IMR-90 (cell line): ENCODE measurements at regions not wholly inside any gene's neighbourhood (a gene's known extent, or its start where the extent isn't known, plus 50 kb on each side); places are given as distances from the start of the nearest gene placed in this dataset.

Experiments used
- ATAC-seq: fragments of 200-7000 bp; cut with Tn5 transposase; 2 replicates; pipeline ENCODE4 v1.9.1; 2020; ENCODE audit warnings: low read depth, mild to moderate bottlenecking, moderate library complexity
- BruUV-seq: library from RNA; stranded (reverse); fragments of 400-500 nt; replicated peaks from 2 replicates; lab custom pipeline; 2021; lab: Mats Ljungman, UMichigan
- CTCF ChIA-PET: fragments of 300-600 bp; formaldehyde crosslinking; extraction: SDS; loops from one replicate; lab custom pipeline; 2021; ENCODE audit warnings: antibody characterized with exemption; lab: Yijun Ruan, JAX
- POLR2A ChIA-PET: fragments of 300-600 bp; sonication (Branson Sonifier 250); formaldehyde crosslinking; loops from one replicate; lab custom pipeline; 2022; ENCODE audit warnings: antibody characterized with exemption; ENCODE audit not compliant: unreplicated experiment; lab: Charles Lee
- DNase-seq: peaks from one replicate; pipeline ENCODE4 v3.0.0; 2013
- H2AFZ ChIP-seq: replicated peaks from 2 replicates; pipeline ENCODE3; 2013; ENCODE audit warnings: low read length, mild to moderate bottlenecking; ENCODE audit not compliant: poor library complexity
- H2AK5ac ChIP-seq: 2 replicates; pipeline ENCODE4 v1.6.1; 2013; ENCODE audit warnings: low read depth, low read length, inconsistent platforms
- H2AK9ac ChIP-seq: replicated peaks from 2 replicates; pipeline ENCODE3; 2013; ENCODE audit warnings: mild to moderate bottlenecking, low read depth, low read length, moderate library complexity; ENCODE audit not compliant: poor library complexity
- H2BK120ac ChIP-seq: 2 replicates; pipeline ENCODE4 v1.6.1; 2013; ENCODE audit warnings: low read depth, low read length, inconsistent platforms
- H2BK15ac ChIP-seq: 3 replicates; pipeline ENCODE4 v1.6.1; 2013; ENCODE audit warnings: low read depth, low read length, inconsistent platforms
- H2BK20ac ChIP-seq: 2 replicates; pipeline ENCODE4 v1.6.1; 2013; ENCODE audit warnings: low read depth, mild to moderate bottlenecking, inconsistent platforms, low read length, moderate library complexity
- H2BK5ac ChIP-seq: 2 replicates; pipeline ENCODE4 v1.6.1; 2013; ENCODE audit warnings: mild to moderate bottlenecking, low read depth, low read length, inconsistent platforms; ENCODE audit not compliant: poor library complexity, severe bottlenecking
- H3K14ac ChIP-seq: replicated peaks from 2 replicates; pipeline ENCODE4 v1.6.1; 2013; ENCODE audit warnings: low read depth, low read length, inconsistent platforms
- H3K18ac ChIP-seq: 2 replicates; pipeline ENCODE4 v1.6.1; 2013; ENCODE audit warnings: low read depth, low read length, control low read depth
- H3K23ac ChIP-seq: 2 replicates; pipeline ENCODE4 v1.6.1; 2013; ENCODE audit warnings: low read depth, low read length, inconsistent platforms
- H3K27ac ChIP-seq: 2 replicates; pipeline ENCODE4 v1.5.1; 2013; ENCODE audit warnings: mild to moderate bottlenecking, control low read depth, low read length; ENCODE audit not compliant: insufficient read depth
- H3K27me3 ChIP-seq: 2 replicates; pipeline ENCODE4 v1.6.1; 2013; ENCODE audit warnings: low read length; ENCODE audit not compliant: control insufficient read depth, insufficient read depth
- H3K36me3 ChIP-seq: 2 replicates; pipeline ENCODE4 v1.6.1; 2013; ENCODE audit warnings: low read length, mixed read lengths; ENCODE audit not compliant: control insufficient read depth, insufficient read depth
- H3K4ac ChIP-seq: 2 replicates; pipeline ENCODE4 v1.6.1; 2013; ENCODE audit warnings: low read depth, low read length, inconsistent platforms
- H3K4me1 ChIP-seq: 2 replicates; pipeline ENCODE4 v1.6.1; 2013; ENCODE audit warnings: low read length, mixed read lengths; ENCODE audit not compliant: control insufficient read depth, insufficient read depth
- H3K4me2 ChIP-seq: 2 replicates; pipeline ENCODE4 v1.6.1; 2013; ENCODE audit warnings: low read depth, mild to moderate bottlenecking, control low read depth, low read length, moderate library complexity
- H3K4me3 ChIP-seq: 2 replicates; pipeline ENCODE4 v1.5.1; 2013; ENCODE audit warnings: low read depth, mild to moderate bottlenecking, control low read depth, low read length, moderate library complexity; ENCODE audit not compliant: insufficient read depth
- H3K56ac ChIP-seq: 2 replicates; pipeline ENCODE4 v1.6.1; 2013; ENCODE audit warnings: low read length, inconsistent platforms; ENCODE audit not compliant: insufficient read depth; ENCODE audit errors: extremely low read depth
- H3K79me1 ChIP-seq, 2 experiments: 2 replicates each; pipeline ENCODE4 v1.6.1; 2013; ENCODE audit warnings: low read length in 2 of 2, inconsistent platforms in 1 of 2, low read depth in 1 of 2
- H3K9ac ChIP-seq: 2 replicates; pipeline ENCODE4 v1.6.1; 2013; ENCODE audit warnings: low read depth, low read length, control low read depth
- H3K9me1 ChIP-seq: 2 replicates; pipeline ENCODE4 v1.6.1; 2013; ENCODE audit warnings: low read length, inconsistent platforms; ENCODE audit not compliant: insufficient read depth
- H3K9me3 ChIP-seq: 2 replicates; pipeline ENCODE4 v1.6.1; 2013; ENCODE audit warnings: low read length; ENCODE audit not compliant: control insufficient read depth, insufficient read depth
- H4K20me1 ChIP-seq: 2 replicates; pipeline ENCODE4 v1.6.1; 2013; ENCODE audit warnings: low read length, inconsistent platforms; ENCODE audit not compliant: insufficient read depth
- H4K5ac ChIP-seq: 2 replicates; pipeline ENCODE4 v1.6.1; 2013; ENCODE audit warnings: mild to moderate bottlenecking, low read depth, low read length, control low read depth
- H4K8ac ChIP-seq, 2 experiments: 2 replicates each; pipeline ENCODE4 v1.6.1; 2013; ENCODE audit warnings: low read depth in 2 of 2, low read length in 2 of 2, control low read depth in 1 of 2, inconsistent platforms in 1 of 2
- H4K91ac ChIP-seq: 2 replicates; pipeline ENCODE4 v1.6.1; 2013; ENCODE audit warnings: low read depth, low read length, inconsistent platforms; ENCODE audit not compliant: insufficient read depth
- MAFK ChIP-seq: IDR thresholded peaks from 2 replicates; pipeline ENCODE4 v1.6.1; 2012; ENCODE audit warnings: low read depth, low read length, improper control_type of control experiment
- WGBS, 2 experiments: methylation state at CpG; one replicate each; pipeline versions ENCODE4 v1.1.5 to v1.1.7; 2013; ENCODE audit warnings: missing lambda C conversion rate in 2 of 2; ENCODE audit not compliant: insufficient read length in 1 of 2; ENCODE audit errors: extremely low coverage in 2 of 2; 5-methylcytosine and 5-hydroxymethylcytosine counted together
- dilution Hi-C: fragments of 300-500 bp; cut with HindIII; formaldehyde crosslinking; loops from one replicate; pipeline ENCODE4 v1.14.3; 2018; ENCODE audit warnings: low sequenced_read_pairs; ENCODE audit not compliant: unreplicated experiment
- in situ Hi-C: fragments of 300-500 bp; cut with MboI; formaldehyde crosslinking; loops from 3 replicates; pipeline ENCODE4 v1.14.3; 2019; ENCODE audit warnings: low sequenced_read_pairs, inconsistent platforms, mixed read lengths
- intact Hi-C: fragments of 100-400 bp; cut with micrococcal nuclease; formaldehyde crosslinking; loops from 2 replicates; pipeline ENCODE4 v1.10.0; 2022

DNA sequence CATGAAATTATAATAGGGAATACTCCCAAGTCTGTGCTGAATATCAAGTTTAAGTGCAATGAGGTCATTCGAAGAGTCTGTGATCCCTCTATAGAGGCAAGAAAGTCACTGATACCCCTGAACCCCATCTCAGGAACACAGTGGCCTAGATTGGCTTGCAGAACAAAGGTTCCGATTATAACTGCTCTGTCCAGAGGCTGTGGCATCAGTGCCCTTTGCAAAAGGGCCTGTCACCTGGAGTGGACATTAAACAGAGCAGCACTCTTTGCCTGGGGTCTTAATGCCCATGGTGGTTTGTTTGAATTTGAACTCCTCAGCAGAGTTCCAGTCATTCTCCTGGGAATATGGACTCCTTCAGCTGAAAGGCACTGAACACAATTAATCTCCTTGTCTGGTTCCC is 93.9 kb upstream of the SLCO3A1 start:
- DNase-seq (no peak), ATAC-seq (no peak)
- H3K27ac ChIP-seq, result no peak overlapping the region
- H4K5ac ChIP-seq, result no peak overlapping the region
- H3K4me1 ChIP-seq, result no peaks in the 10 kb centered on the region
- H2BK15ac ChIP-seq, result no peak overlapping the region
- no peaks in the 10 kb centered on the region for H3K36me3 ChIP-seq
- H4K8ac ChIP-seq, result no peak overlapping the region
- intact Hi-C loops, result no loop called here
- BruUV-seq, result no TSS peak
- no CpG with 5 or more reads among the region's 2 CpGs for WGBS, 2 experiments
- H3K9me3 ChIP-seq, result no peaks in the 10 kb centered on the region
- no peak overlapping the region for H3K4me3 ChIP-seq
- H3K4me2 ChIP-seq, result no peak overlapping the region
- in situ Hi-C loops, result no loop called here
- H3K23ac ChIP-seq, result no peak overlapping the region
- no peak overlapping the region for H2AK5ac ChIP-seq
- no peak overlapping the region for H4K91ac ChIP-seq
- POLR2A ChIA-PET, result no interaction called here
- H3K4ac ChIP-seq, result no peak overlapping the region
- no peak overlapping the region for H2BK120ac ChIP-seq
- no peaks in the 10 kb centered on the region for H3K79me1 ChIP-seq
- H2BK5ac ChIP-seq, result no peak overlapping the region
- H2BK20ac ChIP-seq, result no peak overlapping the region
- TF ChIP-seq MAFK, result no peak
- no peak overlapping the region for H3K14ac ChIP-seq
- H3K18ac ChIP-seq, result no peak overlapping the region
- CTCF ChIA-PET, result interaction anchor here (0.6 kb wide), 1 partner anchor 98 kb away, joined by 4 read pairs; no protein-coding TSS in a partner anchor
- H3K56ac ChIP-seq, result no peak overlapping the region
- no peaks in the 10 kb centered on the region for H3K9me1 ChIP-seq
- H3K27me3 ChIP-seq, result no peaks in the 10 kb centered on the region
- no peaks in the 10 kb centered on the region for H4K20me1 ChIP-seq
- H2AFZ ChIP-seq, result no peak overlapping the region
- H3K9ac ChIP-seq, result no peak overlapping the region
- H2AK9ac ChIP-seq, result no peak overlapping the region
- dilution Hi-C loops, result no loop called here
